GM10266 (cell line): ENCODE measurements at regions not wholly inside any gene's neighbourhood (a gene's known extent, or its start where the extent isn't known, plus 50 kb on each side); places are given as distances from the start of the nearest gene placed in this dataset.

Experiments used
- DNase-seq: peaks from one replicate; pipeline ENCODE4 v3.0.0; 2012; ENCODE audit errors: extremely low spot score
- CTCF ChIP-seq: IDR thresholded peaks from 2 replicates; pipeline ENCODE4 v1.5.1; 2012; ENCODE audit warnings: mild to moderate bottlenecking, low read depth; ENCODE audit not compliant: control insufficient read depth, insufficient read depth; ENCODE audit errors: missing control alignments

GRCh38 chr5:173450188-173450587 lies 122.0 kb upstream of the STC2 start:
- TF ChIP-seq CTCF = no peak
- DNase-seq = no peak

GRCh38 chr5:173448856-173449255 lies 120.6 kb upstream of the STC2 start:
- no peak for DNase-seq
- TF ChIP-seq CTCF = no peak

- DNase-seq = no peak
- no peak for TF ChIP-seq CTCF
Observed at GRCh38 chr5:173443971-173444370, 115.8 kb upstream of the STC2 start.

GRCh38 chr5:173441053-173441628 lies 112.9 kb upstream of the STC2 start:
- TF ChIP-seq CTCF = no peak
- DNase-seq = no peak

GRCh38 chr5:173438951-173439350 lies 110.7 kb upstream of the STC2 start:
- DNase-seq = no peak
- TF ChIP-seq CTCF = no peak

GRCh38 chr5:173435447-173435846 lies 107.2 kb upstream of the STC2 start:
- TF ChIP-seq CTCF = no peak
- no peak for DNase-seq

- DNase-seq = no peak
- no peak for TF ChIP-seq CTCF
Observed at GRCh38 chr5:173434270-173434669, 106.1 kb upstream of the STC2 start.
